ENCODE measurements at regions not wholly inside any gene's neighbourhood (a gene's known extent, or its start where the extent isn't known, plus 50 kb on each side); places are given as distances from the start of the nearest gene placed in this dataset.

DNA sequence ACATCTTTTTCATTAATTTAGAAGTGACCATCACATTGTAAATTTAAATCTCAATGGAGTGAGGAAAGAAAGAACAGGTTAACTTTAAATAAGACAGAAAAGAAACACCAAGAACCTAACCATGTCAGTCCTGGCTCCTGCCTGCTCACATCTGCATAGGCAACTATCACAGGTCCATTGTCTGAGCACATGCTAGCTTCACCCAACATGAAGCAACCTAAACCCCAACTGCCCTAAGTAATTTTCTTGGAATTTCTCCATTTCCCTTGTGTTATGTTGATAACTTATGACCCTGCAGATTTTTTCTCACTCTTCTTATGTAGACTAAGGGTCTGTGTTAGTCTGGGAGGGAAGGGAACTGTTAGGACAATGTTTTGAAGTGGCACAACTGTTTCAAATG, 2205.8 kb upstream of the ACO1 start:
- FAIRE-seq: no peak
- Histone ChIP-seq H3K9me1 (ENCODE audit: control insufficient read depth, extremely low read depth, insufficient read depth, low read length) (no peaks in the 10 kb centered on the region), H3K36me3 (ENCODE audit: control insufficient read depth in 2 of 2, extremely low read depth in 1 of 2, insufficient read depth in 2 of 2, low read length in 2 of 2) (no peaks in the 10 kb centered on the region)

DNA sequence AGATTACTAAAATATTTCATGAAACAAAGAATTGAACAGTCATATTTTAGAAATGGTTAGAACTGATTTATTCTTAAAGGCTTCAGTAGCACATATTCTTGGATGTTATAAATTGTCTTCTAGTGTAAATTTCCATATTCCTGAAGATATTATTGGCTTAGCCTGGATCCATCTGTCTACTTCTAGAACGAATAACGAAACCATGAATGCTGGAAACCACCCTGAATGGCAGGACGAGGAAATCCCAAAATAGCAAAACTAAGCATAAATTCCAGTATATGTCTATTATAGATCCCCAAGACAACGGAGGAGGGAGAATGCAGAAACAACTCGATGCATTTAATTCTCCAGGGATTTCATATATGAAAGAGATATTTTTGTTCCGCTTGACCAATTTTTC, 2191.0 kb upstream of the ACO1 start:
- H3K4me1 ChIP-seq (ENCODE audit: control insufficient read depth, extremely low read depth, insufficient read depth, low read length): no peaks in the 10 kb centered on the region
- dilution Hi-C loops (cut with MboI; ENCODE audit: extremely low pct_ligation_motif_present, low sequenced_read_pairs): no loop called here

More for the DNA sequence above, 2205.8 kb upstream of the ACO1 start:
- Histone ChIP-seq H3K4me1 (ENCODE audit: control insufficient read depth, extremely low read depth, insufficient read depth, low read length) (no peaks in the 10 kb centered on the region), H4K20me1 (ENCODE audit: control insufficient read depth, extremely low read depth, insufficient read depth, low read length) (no peaks in the 10 kb centered on the region), H3K9me3 (ENCODE audit: control insufficient read depth, low read depth, low read length) (peaks cover 2% of the 10 kb centered on the region), H3K79me2 (ENCODE audit: control insufficient read depth, insufficient read depth, low read length) (no peaks in the 10 kb centered on the region), H2AFZ (ENCODE audit: control insufficient read depth, low read length) (no peak overlapping the region), H3K9ac (ENCODE audit: control insufficient read depth, extremely low read depth, insufficient read depth, low read length) (no peak overlapping the region), H3K4me3 (ENCODE audit: control insufficient read depth in 2 of 3, extremely low read depth in 1 of 3, insufficient read depth in 2 of 3, low read depth in 1 of 3, low read length in 3 of 3) (no peak overlapping the region), H3K4me2 (ENCODE audit: control insufficient read depth, extremely low read depth, insufficient read depth, low read depth, low read length) (no peak overlapping the region), H3K27me3 (ENCODE audit: control insufficient read depth, extremely low read depth, insufficient read depth, low read length) (no peaks in the 10 kb centered on the region), H3K27ac (ENCODE audit: control insufficient read depth, insufficient read depth, low read length) (no peak overlapping the region)
- TF ChIP-seq EZH2 (IDR thresholded peaks at IDR 0.05; ENCODE audit: low read length): no peak
- TF ChIP-seq, protein P1, sequence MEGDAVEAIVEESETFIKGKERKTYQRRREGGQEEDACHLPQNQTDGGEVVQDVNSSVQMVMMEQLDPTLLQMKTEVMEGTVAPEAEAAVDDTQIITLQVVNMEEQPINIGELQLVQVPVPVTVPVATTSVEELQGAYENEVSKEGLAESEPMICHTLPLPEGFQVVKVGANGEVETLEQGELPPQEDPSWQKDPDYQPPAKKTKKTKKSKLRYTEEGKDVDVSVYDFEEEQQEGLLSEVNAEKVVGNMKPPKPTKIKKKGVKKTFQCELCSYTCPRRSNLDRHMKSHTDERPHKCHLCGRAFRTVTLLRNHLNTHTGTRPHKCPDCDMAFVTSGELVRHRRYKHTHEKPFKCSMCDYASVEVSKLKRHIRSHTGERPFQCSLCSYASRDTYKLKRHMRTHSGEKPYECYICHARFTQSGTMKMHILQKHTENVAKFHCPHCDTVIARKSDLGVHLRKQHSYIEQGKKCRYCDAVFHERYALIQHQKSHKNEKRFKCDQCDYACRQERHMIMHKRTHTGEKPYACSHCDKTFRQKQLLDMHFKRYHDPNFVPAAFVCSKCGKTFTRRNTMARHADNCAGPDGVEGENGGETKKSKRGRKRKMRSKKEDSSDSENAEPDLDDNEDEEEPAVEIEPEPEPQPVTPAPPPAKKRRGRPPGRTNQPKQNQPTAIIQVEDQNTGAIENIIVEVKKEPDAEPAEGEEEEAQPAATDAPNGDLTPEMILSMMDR (optimal IDR thresholded peaks at IDR 0.05 in 1 of 3, IDR thresholded peaks at IDR 0.05 in 1 of 3, conservative IDR thresholded peaks at IDR 0.05 in 1 of 3; ENCODE audit: extremely low read depth in 1 of 3, insufficient read depth in 2 of 3, low read length in 3 of 3): no peak
- dilution Hi-C loops (cut with MboI; ENCODE audit: extremely low pct_ligation_motif_present, low sequenced_read_pairs): no loop called here
- no peak for DNase-seq (ENCODE audit: low read depth, low spot score)

More for the DNA sequence above, 2191.0 kb upstream of the ACO1 start:
- Histone ChIP-seq H3K27ac (ENCODE audit: control insufficient read depth, insufficient read depth, low read length) (no peak overlapping the region), H3K9me1 (ENCODE audit: control insufficient read depth, extremely low read depth, insufficient read depth, low read length) (no peaks in the 10 kb centered on the region), H3K9me3 (ENCODE audit: control insufficient read depth, low read depth, low read length) (no peaks in the 10 kb centered on the region), H3K4me2 (ENCODE audit: control insufficient read depth, extremely low read depth, insufficient read depth, low read depth, low read length) (no peak overlapping the region), H3K4me3 (ENCODE audit: control insufficient read depth in 2 of 3, extremely low read depth in 1 of 3, insufficient read depth in 2 of 3, low read depth in 1 of 3, low read length in 3 of 3) (no peak overlapping the region), H3K9ac (ENCODE audit: control insufficient read depth, extremely low read depth, insufficient read depth, low read length) (no peak overlapping the region), H2AFZ (ENCODE audit: control insufficient read depth, low read length) (no peak overlapping the region), H4K20me1 (ENCODE audit: control insufficient read depth, extremely low read depth, insufficient read depth, low read length) (no peaks in the 10 kb centered on the region), H3K79me2 (ENCODE audit: control insufficient read depth, insufficient read depth, low read length) (no peaks in the 10 kb centered on the region), H3K36me3 (ENCODE audit: control insufficient read depth in 2 of 2, extremely low read depth in 1 of 2, insufficient read depth in 2 of 2, low read length in 2 of 2) (no peaks in the 10 kb centered on the region), H3K27me3 (ENCODE audit: control insufficient read depth, extremely low read depth, insufficient read depth, low read length) (no peaks in the 10 kb centered on the region)
- FAIRE-seq: no peak
- no peak for TF ChIP-seq EZH2 (IDR thresholded peaks at IDR 0.05; ENCODE audit: low read length)
- TF ChIP-seq, protein P1 (optimal IDR thresholded peaks at IDR 0.05 in 1 of 3, IDR thresholded peaks at IDR 0.05 in 1 of 3, conservative IDR thresholded peaks at IDR 0.05 in 1 of 3; ENCODE audit: extremely low read depth in 1 of 3, insufficient read depth in 2 of 3, low read length in 3 of 3): no peak
- no peak for DNase-seq (ENCODE audit: low read depth, low spot score)

Measured in keratinocyte (primary cell).